OCI-LY1 (cell line): ENCODE measurements at regions not wholly inside any gene's neighbourhood (a gene's known extent, or its start where the extent isn't known, plus 50 kb on each side); places are given as distances from the start of the nearest gene placed in this dataset.
"Not testable (repeated sequence)": the region's sequence is repeated elsewhere in the genome, so short reads cannot be mapped to it uniquely, and the experiment has no call there.

Source experiments
- EZH2 ChIP-seq: fragments of 200-600 bp; sonication (generic), shearing (Covaris generic); IDR thresholded peaks from 2 replicates; pipeline ENCODE4 v1.8.0; 2017; ENCODE audit warnings: borderline replicate concordance, mixed run types, mild to moderate bottlenecking, antibody characterized with exemption, low read length, moderate library complexity, mixed read lengths
- TF ChIP-seq, protein P1 (sequence below): fragments of 200-600 bp; sonication (generic), shearing (Covaris generic); IDR thresholded peaks from 2 replicates; pipeline ENCODE4 v1.5.1; 2017; ENCODE audit warnings: mild to moderate bottlenecking, antibody characterized with exemption, low read length, moderate library complexity, mixed read lengths

DNA sequence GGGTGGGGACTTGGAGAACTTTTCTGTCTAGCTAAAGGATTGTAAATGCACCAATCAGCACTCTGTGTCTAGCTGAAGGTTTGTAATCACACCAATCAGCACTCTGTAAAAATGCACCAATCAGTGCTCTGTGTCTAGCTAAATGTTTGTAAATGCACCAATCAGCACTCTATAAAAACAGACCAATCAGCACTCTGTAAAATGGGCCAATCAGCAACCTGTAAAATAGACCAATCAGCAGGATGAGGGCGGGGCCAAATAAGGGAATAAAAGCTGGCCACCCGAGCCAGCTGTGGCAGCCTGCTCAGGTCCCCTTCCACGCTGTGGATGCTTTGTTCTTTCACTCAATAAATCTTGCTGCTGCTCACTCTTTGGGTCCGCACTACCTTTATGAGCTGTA, 69.5 kb upstream of the SLC25A36 start:
- TF ChIP-seq, protein P1, sequence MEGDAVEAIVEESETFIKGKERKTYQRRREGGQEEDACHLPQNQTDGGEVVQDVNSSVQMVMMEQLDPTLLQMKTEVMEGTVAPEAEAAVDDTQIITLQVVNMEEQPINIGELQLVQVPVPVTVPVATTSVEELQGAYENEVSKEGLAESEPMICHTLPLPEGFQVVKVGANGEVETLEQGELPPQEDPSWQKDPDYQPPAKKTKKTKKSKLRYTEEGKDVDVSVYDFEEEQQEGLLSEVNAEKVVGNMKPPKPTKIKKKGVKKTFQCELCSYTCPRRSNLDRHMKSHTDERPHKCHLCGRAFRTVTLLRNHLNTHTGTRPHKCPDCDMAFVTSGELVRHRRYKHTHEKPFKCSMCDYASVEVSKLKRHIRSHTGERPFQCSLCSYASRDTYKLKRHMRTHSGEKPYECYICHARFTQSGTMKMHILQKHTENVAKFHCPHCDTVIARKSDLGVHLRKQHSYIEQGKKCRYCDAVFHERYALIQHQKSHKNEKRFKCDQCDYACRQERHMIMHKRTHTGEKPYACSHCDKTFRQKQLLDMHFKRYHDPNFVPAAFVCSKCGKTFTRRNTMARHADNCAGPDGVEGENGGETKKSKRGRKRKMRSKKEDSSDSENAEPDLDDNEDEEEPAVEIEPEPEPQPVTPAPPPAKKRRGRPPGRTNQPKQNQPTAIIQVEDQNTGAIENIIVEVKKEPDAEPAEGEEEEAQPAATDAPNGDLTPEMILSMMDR, result not testable (repeated sequence)
- TF ChIP-seq EZH2, result not testable (repeated sequence)
